ENCODE measurements at regions not wholly inside any gene's neighbourhood (a gene's known extent, or its start where the extent isn't known, plus 50 kb on each side); places are given as distances from the start of the nearest gene placed in this dataset.

GRCh38 chr16:72428681-72429376 is 256.9 kb upstream of the PMFBP1 start:
- CTCF ChIA-PET = no interaction called here
- no peaks in the 10 kb centered on the region for H3K27me3 ChIP-seq (ENCODE audit: low read length)
- no peaks in the 10 kb centered on the region for H3K9me3 ChIP-seq (ENCODE audit: low read length)
- BruUV-seq (replicated peaks) = no TSS peak
- no peaks in the 10 kb centered on the region for H3K4me1 ChIP-seq (ENCODE audit: insufficient read depth, low read length)
- no peak overlapping the region for H3K4me2 ChIP-seq (ENCODE audit: low read length)
- intact Hi-C loops (cut with micrococcal nuclease) = no loop called here
- no peaks in the 10 kb centered on the region for H3K36me3 ChIP-seq (ENCODE audit: low read depth, low read length)
- TF ChIP-seq EZH2phosphoT487 (IDR thresholded peaks at IDR 0.05; ENCODE audit: borderline replicate concordance, low read length) = no peak
- no peak for TF ChIP-seq CTCF (conservative IDR thresholded peaks at IDR 0.05; ENCODE audit: low read depth, low read length)
- TF ChIP-seq EZH2 (IDR thresholded peaks at IDR 0.05; ENCODE audit: low read length, unreplicated experiment) = no peak
- H4K20me1 ChIP-seq (ENCODE audit: low read length) = no peaks in the 10 kb centered on the region
- H3K9ac ChIP-seq (ENCODE audit: low read length) = no peak overlapping the region
- no peak overlapping the region for H2AFZ ChIP-seq (ENCODE audit: low read length)
- POLR2A ChIA-PET (ENCODE audit: unreplicated experiment) = no interaction called here
- H3K27ac ChIP-seq (ENCODE audit: low read length) = no peak overlapping the region
- no peak for DNase-seq
- no peaks in the 10 kb centered on the region for H3K79me2 ChIP-seq (ENCODE audit: low read length)
- no peaks in the 10 kb centered on the region for H3F3A ChIP-seq (ENCODE audit: low read length, unreplicated experiment)
- no peak overlapping the region for H3K4me3 ChIP-seq (ENCODE audit: low read length)
- no peaks in the 10 kb centered on the region for H3K9me2 ChIP-seq (replicated peaks; ENCODE audit: low read length)
- no peak for ATAC-seq

- CTCF ChIA-PET = no interaction called here
- no TSS peak for BruUV-seq (replicated peaks)
- Histone ChIP-seq H2AFZ (ENCODE audit: low read length) (no peak overlapping the region), H3K4me1 (ENCODE audit: insufficient read depth, low read length) (no peaks in the 10 kb centered on the region), H3K4me2 (ENCODE audit: low read length) (no peak overlapping the region), H4K20me1 (ENCODE audit: low read length) (no peaks in the 10 kb centered on the region), H3K9me3 (ENCODE audit: low read length) (no peaks in the 10 kb centered on the region), H3K27me3 (ENCODE audit: low read length) (no peaks in the 10 kb centered on the region), H3K36me3 (ENCODE audit: low read depth, low read length) (no peaks in the 10 kb centered on the region), H3K27ac (ENCODE audit: low read length) (no peak overlapping the region), H3K9me2 (replicated peaks; ENCODE audit: low read length) (no peaks in the 10 kb centered on the region), H3K9ac (ENCODE audit: low read length) (no peak overlapping the region), H3K4me3 (ENCODE audit: low read length) (no peak overlapping the region), H3K79me2 (ENCODE audit: low read length) (no peaks in the 10 kb centered on the region), H3F3A (ENCODE audit: low read length, unreplicated experiment) (no peaks in the 10 kb centered on the region)
- no peak for DNase-seq
- intact Hi-C loops (cut with micrococcal nuclease) = no loop called here
- TF ChIP-seq EZH2 (IDR thresholded peaks at IDR 0.05; ENCODE audit: low read length, unreplicated experiment) = no peak
- ATAC-seq = no peak
- POLR2A ChIA-PET (ENCODE audit: unreplicated experiment) = no interaction called here
Observed at GRCh38 chr16:72427783-72428331, 255.9 kb upstream of the PMFBP1 start.

GRCh38 chr16:72427051-72427782 is 255.3 kb upstream of the PMFBP1 start:
- H3K9ac ChIP-seq (ENCODE audit: low read length) = no peak overlapping the region
- no peaks in the 10 kb centered on the region for H3K79me2 ChIP-seq (ENCODE audit: low read length)
- ATAC-seq (no peak), DNase-seq (no peak)
- H3K27ac ChIP-seq (ENCODE audit: low read length) = no peak overlapping the region
- TF ChIP-seq EZH2 (IDR thresholded peaks at IDR 0.05; ENCODE audit: low read length, unreplicated experiment) (no peak), EZH2phosphoT487 (IDR thresholded peaks at IDR 0.05; ENCODE audit: borderline replicate concordance, low read length) (no peak), CTCF (conservative IDR thresholded peaks at IDR 0.05; ENCODE audit: low read depth, low read length) (no peak)
- ChIA-PET POLR2A (ENCODE audit: unreplicated experiment) (no interaction called here), CTCF (no interaction called here)
- intact Hi-C loops (cut with micrococcal nuclease) = no loop called here
- H3K27me3 ChIP-seq (ENCODE audit: low read length) = no peaks in the 10 kb centered on the region
- H4K20me1 ChIP-seq (ENCODE audit: low read length) = no peaks in the 10 kb centered on the region
- H2AFZ ChIP-seq (ENCODE audit: low read length) = no peak overlapping the region
- no peaks in the 10 kb centered on the region for H3K4me1 ChIP-seq (ENCODE audit: insufficient read depth, low read length)
- no peak overlapping the region for H3K4me3 ChIP-seq (ENCODE audit: low read length)
- peaks cover 5% of the 10 kb centered on the region; the same call in 1 of the 2 replicates for H3K9me3 ChIP-seq (ENCODE audit: low read length)
- BruUV-seq (replicated peaks) = no TSS peak
- no peaks in the 10 kb centered on the region for H3F3A ChIP-seq (ENCODE audit: low read length, unreplicated experiment)
- H3K36me3 ChIP-seq (ENCODE audit: low read depth, low read length) = no peaks in the 10 kb centered on the region; the same call in 1 of the 2 replicates
- no peaks in the 10 kb centered on the region for H3K9me2 ChIP-seq (replicated peaks; ENCODE audit: low read length)
- H3K4me2 ChIP-seq (ENCODE audit: low read length) = no peak overlapping the region
